Loucy (cell line): ENCODE measurements at regions not wholly inside any gene's neighbourhood (a gene's known extent, or its start where the extent isn't known, plus 50 kb on each side); places are given as distances from the start of the nearest gene placed in this dataset.

Experiments
- EZH2phosphoT487 ChIP-seq: fragments of 200-600 bp; IDR thresholded peaks from 2 replicates; pipeline ENCODE4 v1.6.1; 2018; ENCODE audit warnings: antibody characterized with exemption, mild to moderate bottlenecking, moderate library complexity, borderline replicate concordance
- TF ChIP-seq, protein P1 (sequence below): fragments of 200-600 bp; sonication (generic); conservative IDR thresholded peaks from 2 replicates; pipeline ENCODE4 v1.5.1; 2014; ENCODE audit warnings: mild to moderate bottlenecking, antibody characterized with exemption, low read length

DNA sequence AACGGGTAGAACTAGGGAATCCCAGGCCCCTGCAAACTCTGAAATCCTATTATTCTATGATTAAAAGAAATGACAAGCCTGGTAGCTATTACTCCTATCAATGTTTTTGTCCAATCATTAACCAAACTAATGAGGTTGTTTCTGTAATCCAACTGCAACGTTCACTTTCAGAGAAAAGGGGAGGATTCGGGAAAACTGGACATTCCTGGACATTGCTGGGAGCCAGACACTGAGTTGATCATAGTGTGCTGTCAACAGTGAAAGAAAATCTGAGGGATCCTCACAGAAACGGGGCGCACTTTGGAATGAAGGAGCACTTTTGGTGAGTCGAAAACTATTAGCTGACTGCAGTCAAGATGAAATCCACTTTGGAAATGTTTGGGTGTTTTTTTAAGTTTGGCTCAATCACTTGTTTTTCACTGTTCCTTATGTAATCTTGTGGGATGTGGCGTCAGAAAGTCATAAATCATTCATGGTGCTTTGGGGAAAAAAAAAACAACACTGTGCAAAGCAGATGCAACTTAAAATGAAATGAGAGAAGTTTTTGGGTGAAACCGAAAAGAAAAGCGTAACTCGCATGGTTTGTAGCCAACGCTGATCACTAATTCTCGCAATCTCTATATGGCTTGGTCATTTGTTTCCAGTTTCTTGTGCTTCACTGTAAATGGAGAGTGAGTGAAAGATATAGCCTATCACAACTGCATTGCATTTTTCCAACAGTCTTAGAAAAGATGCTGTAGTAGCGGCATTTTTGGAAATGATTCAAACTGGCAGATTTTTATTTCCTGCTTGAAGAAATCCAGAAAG is 51.2 kb upstream of the ADRA1B start:
- TF ChIP-seq, protein P1, sequence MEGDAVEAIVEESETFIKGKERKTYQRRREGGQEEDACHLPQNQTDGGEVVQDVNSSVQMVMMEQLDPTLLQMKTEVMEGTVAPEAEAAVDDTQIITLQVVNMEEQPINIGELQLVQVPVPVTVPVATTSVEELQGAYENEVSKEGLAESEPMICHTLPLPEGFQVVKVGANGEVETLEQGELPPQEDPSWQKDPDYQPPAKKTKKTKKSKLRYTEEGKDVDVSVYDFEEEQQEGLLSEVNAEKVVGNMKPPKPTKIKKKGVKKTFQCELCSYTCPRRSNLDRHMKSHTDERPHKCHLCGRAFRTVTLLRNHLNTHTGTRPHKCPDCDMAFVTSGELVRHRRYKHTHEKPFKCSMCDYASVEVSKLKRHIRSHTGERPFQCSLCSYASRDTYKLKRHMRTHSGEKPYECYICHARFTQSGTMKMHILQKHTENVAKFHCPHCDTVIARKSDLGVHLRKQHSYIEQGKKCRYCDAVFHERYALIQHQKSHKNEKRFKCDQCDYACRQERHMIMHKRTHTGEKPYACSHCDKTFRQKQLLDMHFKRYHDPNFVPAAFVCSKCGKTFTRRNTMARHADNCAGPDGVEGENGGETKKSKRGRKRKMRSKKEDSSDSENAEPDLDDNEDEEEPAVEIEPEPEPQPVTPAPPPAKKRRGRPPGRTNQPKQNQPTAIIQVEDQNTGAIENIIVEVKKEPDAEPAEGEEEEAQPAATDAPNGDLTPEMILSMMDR: no peak
- no peak for TF ChIP-seq EZH2phosphoT487
